ENCODE measurements at regions not wholly inside any gene's neighbourhood (a gene's known extent, or its start where the extent isn't known, plus 50 kb on each side); places are given as distances from the start of the nearest gene placed in this dataset.

DNA sequence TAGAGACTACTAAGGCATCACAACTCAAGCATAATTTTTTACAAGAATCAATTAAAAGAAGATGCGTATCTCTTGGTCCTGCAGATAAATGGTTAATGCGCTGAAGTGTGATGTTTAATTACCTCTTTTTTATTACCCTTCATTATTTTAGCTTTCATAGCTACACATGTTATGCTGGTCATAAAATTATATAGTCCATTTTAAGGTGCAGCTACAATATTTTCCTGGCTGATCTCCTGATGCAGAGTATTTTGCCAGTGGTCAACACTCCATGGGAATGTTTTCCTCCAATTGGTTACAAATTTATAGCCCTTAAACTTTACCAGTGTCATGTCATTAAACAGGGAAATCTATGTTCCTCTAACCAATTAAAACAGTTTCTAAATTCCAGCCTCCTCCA, 1617.2 kb downstream of the PCDH7 start:
- TF ChIP-seq, protein P1, sequence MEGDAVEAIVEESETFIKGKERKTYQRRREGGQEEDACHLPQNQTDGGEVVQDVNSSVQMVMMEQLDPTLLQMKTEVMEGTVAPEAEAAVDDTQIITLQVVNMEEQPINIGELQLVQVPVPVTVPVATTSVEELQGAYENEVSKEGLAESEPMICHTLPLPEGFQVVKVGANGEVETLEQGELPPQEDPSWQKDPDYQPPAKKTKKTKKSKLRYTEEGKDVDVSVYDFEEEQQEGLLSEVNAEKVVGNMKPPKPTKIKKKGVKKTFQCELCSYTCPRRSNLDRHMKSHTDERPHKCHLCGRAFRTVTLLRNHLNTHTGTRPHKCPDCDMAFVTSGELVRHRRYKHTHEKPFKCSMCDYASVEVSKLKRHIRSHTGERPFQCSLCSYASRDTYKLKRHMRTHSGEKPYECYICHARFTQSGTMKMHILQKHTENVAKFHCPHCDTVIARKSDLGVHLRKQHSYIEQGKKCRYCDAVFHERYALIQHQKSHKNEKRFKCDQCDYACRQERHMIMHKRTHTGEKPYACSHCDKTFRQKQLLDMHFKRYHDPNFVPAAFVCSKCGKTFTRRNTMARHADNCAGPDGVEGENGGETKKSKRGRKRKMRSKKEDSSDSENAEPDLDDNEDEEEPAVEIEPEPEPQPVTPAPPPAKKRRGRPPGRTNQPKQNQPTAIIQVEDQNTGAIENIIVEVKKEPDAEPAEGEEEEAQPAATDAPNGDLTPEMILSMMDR (IDR thresholded peaks at IDR 0.05) = no peak
- no peak for TF ChIP-seq POLR2A (IDR thresholded peaks at IDR 0.05)
